HUDEP-2 (cell line): ENCODE measurements at regions not wholly inside any gene's neighbourhood (a gene's known extent, or its start where the extent isn't known, plus 50 kb on each side); places are given as distances from the start of the nearest gene placed in this dataset.
"Not testable (repeated sequence)": the region's sequence is repeated elsewhere in the genome, so short reads cannot be mapped to it uniquely, and the experiment has no call there.

Source experiments
- DNase-seq, 76 experiments: peaks; one replicate each; lab custom pipeline; 2025; ENCODE audit not compliant: unreplicated experiment in 76 of 76; lab: John Stamatoyannopoulos, UW

DNA sequence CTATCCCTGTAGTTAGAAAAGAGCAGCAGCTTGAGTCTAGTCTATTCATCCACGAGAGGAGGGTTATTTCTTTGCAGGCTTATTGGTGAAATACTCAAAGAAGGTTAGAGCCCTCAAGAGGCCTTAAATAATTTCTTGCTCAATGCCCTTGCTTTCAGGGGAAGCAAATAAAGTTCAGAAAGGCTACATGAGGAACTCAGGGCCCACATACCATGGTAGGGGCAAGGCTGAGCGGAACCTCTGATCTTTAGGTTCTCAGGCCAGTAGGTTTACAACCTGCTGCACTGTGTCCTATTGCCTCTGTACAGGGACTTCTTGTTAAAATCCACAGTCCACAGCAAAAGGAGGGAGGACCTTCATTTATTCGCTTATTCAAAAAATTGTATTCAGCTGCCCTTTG is 101.7 kb downstream of the ADAMTS15 start:
- DNase-seq: no peak

DNA sequence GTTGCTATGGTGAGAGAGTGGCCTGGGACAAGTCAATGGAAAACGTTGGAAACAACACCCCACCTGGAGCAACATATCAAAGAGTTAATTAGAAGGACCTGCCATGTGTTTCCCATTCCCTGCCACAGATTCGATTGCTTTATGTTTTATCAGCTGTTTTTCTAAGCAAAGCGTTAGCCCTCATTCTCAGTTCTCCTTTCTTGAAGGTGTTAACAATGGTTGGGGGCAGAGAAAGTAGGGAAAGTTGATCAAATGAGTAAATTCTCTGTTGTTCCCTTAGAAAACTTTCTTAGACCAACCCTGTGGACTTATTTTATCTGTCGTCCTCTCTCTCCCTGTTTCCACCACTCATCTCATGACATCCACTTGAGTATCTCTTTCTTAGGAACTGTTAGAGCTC is 102.5 kb downstream of the ADAMTS15 start:
- no peak for DNase-seq

DNA sequence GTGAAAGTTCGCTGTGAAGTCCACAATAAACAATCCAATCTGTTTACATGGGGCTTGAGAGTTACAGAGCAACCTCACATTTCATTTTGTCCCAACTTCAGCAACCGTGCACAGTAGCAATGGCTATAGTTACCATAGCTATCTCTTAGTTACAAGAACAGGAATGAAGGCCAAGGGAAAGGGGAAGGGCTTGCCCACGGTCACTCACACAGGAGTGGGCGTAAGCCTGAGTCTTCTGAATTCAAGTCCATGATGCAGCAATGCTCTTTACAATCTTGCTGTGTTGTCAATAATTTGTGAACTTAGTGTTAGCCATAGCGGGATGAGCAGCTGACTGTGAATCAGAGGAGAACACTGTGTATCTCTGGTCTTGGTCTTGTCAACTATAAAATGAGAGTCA is 102.9 kb downstream of the ADAMTS15 start:
- DNase-seq: no peak

DNA sequence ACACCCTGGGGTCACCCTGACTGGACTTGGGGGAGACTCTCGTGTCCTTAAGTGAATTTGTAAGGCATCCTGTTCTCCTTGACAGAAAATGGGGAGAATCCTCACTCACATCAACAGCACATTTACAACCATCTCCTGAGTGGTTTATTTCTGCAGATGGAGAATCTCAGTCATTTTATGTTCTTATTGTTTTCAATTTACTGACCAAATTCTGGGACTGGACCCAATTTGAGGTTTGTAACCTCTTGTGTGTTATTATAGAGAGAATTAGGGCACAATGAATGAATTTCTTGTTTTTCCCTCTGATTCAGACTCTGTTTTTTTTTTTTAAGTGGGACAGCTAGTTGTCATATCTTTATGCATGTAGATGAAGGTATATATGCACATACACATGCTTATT is 104.9 kb downstream of the ADAMTS15 start:
- DNase-seq: no peak

DNA sequence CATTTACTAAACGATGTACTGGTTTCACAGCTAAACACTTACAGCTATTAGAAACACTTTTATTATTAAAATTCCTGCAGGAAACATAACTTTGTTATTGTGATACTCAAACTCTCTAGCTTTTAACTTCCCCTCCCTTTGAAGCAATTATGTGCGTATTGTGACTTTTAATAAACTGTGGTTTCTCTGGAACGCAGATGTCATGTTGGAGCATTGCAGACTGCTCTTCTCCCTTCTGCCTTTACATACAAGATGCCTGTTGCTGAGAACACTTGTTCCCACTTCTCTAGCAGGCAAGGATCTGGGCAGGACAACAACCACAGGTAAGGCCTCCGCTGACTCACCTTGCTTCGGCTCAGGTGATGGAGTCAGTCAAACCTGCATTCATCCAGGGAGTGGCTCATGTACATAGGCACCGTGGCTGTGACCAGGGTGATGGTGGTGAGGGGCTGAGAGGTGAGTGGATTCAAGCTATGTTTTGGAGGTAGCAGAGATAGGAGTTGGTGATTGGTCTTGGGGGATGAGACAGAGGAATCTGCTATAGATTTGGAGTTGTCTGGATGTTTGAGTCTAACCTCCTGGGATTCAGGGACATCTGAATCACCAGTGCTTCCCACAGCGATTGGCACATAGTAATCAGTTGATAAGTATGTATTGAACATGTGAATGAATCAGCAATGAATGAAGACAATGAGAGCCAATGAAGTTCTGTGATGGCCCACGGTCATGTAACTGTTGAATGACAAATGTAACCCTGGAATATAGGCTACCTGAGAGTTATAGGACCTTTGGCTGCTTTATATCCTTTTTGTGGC is 106.0 kb downstream of the ADAMTS15 start:
- DNase-seq: no peak

DNA sequence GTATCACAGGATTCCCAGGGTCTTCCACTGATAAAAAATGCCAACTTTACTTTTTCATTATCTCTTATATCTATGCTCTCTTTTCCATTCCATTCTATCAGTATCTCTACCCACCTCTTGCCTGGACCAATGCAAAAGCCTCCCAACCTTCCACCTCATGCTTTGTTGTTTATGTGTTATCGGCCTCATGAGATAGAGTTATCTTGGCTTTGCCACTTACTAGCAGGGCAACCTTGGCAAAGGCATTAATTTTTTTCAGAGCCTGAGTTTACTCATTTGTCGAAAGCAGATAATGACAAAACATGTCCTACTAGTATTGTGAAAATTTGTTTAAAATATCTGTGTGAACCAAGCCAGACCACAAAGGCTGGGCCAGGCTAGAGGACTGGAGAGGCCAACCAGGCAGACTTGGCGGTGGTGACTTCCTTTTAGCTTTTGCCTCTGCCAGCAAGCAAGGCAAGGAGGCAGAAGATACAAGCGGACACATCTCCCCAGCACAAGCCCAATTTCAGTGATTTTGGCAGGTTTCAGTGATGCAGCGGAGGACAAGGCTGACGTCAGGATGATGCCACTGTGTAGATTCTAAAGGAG is 106.9 kb downstream of the ADAMTS15 start:
- no peak for DNase-seq

DNA sequence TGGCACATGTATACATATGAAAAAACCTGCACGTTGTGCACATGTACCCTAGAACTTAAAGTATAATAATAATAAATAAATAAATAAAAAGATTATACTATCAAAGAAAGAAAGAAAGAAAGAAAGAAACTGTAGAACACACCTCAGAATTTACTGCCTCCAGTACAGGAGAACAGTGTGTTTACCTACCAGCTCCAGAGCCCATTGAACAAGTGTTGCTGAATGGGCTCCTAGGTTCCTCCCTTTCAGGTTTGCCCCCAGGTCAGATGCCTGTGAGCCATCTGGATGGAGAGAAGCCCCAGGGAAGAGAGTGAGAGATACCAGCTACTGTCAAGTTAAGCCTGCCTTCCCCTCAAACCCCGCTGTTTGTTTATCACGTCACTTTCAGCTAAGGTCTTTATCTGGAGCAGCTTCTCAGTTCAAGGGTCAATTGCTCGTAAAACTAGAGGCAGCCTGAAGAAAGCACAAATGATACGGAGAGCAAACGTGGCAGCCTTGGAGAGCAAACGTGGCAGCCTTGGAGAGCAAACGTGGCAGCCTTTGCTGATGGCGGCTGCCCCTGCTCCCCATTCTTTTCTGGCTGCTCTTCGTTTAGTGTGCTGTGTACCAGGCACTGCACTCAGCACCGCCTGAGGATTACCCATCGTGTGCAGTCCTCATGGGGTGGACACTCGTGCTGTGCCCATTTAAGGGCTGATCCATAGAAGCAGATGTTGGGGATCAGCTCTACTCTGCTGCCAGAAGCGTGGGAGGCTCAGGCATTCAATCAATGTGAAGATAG is 111.7 kb downstream of the ADAMTS15 start:
- DNase-seq: no peak

DNA sequence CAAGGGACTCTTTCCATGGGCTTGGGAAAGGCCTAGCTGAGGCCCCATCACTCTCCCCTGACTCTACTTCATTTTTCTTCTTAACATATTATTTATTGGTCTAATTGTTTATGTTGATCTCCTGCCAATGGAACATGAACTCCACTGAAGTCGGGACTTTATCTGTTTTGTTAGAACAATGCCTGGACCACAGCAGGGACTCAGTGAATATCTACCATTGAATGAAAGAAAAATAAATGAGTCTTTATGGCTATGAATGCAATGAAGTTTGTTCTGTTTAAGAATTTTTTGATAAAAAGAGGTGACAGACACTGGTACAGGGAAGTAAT is 112.3 kb downstream of the ADAMTS15 start:
- no peak for DNase-seq

DNA sequence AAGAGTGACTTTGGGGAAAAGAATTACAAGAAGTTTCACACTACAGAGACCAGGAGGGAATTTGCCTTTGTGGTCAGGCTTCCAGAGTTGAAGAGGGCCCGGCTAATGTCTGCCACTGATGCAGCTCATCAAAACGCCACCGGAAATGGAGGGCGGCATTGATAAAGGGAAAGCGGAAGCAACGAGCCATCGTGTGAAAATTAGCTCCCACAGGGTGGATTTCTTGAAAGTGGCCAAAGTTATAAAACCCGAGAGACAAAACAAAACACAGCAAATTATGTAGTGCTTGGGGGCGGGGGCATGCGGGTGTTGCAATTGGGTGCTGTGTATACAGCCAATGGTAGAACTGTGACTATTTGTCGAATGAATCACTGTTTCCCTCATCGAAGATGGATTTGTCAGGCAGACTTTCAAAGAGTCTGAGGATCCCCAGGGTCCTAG is 113.0 kb downstream of the ADAMTS15 start:
- no peak for DNase-seq

DNA sequence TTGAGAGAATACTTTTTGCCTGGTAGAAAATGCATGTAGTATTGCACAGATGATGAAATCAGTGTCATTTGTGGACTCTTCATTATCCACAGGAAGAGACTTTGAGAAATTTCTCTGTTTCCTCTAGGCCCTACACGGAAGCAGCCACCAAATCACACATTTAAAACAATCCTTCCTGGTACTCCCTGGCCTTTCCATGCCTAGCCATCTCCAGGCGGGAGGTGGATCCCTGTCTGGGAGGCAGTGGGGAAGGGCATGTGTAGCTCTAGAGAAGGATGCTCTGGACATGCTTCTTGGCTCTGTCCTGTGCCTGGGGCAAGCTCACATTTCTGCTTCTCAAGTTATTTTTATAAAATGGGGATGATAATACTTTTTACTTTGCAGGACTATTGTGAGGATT is 114.1 kb downstream of the ADAMTS15 start:
- peak in 1 of 76 experiments; percentile 0 for DNase-seq

DNA sequence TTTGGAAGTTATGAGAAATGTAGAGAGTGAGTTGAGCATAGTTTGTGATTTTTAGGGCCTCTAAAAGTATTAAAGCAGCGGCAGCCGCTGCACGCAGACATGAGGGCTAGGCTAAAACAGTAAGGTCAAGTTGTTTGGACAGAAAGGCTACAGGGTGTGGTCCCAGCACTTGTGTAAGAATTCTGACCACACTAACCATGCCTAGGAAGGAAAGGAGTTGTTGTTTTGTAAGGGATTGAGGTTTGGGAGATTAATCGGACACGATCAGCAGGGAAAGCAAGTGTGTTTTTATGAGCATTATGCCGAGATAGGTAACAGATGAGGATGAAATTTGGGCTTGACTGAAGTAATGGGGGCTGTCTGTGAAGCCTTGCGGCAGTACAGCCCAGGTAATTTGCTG is 117.9 kb downstream of the ADAMTS15 start:
- DNase-seq: not testable (repeated sequence)

DNA sequence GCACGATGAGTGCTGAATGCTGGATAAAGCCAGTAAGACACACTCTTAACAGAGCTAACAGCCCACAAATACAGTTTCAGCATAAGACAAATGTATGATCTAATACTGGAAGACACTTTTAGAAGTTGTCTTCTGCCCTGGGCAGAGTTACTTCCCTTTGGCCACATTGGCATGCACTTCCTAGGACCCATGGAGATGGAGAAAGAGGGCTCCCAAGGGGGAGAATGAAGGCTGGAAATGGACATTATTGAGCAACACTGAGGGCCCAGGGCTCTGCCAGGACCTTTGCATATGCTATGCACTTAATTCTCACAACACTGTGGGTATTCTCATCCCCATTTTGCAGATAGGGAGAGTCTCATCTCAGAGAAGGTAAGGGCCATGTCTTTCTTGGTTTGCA is 123.1 kb downstream of the ADAMTS15 start:
- no peak for DNase-seq

DNA sequence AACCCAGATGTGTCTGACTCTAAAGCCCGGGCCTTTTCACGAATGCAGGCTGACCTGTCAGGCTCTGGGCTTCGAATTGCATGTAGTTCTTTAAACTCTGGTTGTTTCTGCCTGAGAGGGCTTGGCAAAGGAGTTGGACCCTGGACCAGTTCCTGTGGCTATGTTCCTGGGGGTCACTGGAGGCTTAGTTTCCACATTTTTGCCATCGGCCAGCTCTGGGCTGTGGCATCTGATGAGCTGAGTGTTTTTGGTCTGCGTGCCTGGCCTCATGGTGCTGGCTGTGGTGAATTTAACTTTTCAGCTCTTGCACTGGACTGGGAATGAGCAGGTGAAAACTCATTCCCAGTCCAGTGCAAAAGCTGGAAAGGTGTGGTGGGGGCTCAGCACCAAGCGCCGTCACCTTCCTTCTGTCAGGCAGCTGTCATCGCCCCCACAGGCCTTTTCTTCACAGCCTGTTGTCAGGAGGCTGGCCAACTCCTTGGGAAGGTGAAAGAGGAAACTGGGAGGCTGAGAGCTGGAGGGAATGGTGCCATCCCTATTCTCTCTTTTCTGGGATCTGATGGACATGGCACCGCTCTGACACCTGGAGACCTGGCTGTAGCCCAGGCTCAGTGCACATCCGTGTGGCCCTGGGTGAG is 123.6 kb downstream of the ADAMTS15 start:
- no peak for DNase-seq

DNA sequence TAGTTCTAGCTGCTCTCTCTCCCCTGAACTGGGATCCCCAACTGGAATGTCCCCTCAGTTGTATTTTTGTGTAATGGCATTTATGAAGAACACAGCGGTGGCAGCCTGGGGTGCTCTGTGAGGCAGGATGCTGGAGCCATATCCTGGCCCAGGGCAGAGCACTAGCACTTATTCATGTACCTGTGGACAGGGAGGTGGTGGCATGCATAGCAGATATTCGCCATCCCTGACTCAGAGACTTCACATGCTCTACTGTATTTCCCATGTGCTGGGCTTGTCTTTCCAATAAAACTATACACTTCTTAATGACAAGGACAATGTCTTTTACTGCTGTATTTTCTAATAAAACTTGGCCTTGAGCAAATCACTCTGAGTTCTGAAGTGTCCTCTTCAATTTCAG is 125.3 kb downstream of the ADAMTS15 start:
- no peak for DNase-seq

DNA sequence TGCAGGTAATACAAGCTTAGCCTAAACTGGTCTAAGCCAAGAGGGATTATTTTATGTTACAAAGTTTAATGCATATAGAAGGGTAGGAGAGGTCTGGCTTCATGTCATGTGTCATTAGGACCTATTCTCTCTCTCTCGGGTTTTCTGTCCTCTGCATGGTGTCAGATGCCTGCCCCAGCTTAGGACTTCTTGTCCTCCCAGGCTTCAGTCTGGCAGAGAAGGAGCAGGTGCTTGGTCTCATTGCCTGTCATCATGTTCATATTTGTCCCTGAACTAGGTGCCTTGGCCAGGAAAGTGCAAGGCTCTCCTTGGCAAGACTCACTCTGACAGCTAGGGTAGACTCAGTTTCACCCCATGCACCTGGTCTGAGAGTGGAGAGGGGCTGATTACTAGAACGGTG is 126.3 kb downstream of the ADAMTS15 start:
- no peak for DNase-seq

DNA sequence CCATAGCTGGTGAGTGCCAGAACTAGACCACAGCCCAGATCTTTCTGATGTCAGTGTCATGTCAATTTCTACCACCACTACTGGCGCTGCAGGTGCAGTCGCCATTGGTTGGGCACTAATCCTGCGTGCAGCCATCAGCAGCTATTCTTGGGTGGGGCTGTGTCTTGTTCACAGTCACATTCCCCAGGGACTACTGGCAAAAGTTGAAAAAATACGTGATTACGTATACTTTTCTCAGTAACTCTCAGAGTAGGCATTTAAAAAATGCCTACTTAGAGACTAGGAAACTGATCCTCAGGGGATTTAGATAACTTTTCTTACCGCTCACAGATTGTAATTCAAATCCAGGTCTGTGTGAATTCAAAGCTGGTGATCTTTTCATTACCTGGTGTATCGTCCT is 127.7 kb downstream of the ADAMTS15 start:
- no peak for DNase-seq

DNA sequence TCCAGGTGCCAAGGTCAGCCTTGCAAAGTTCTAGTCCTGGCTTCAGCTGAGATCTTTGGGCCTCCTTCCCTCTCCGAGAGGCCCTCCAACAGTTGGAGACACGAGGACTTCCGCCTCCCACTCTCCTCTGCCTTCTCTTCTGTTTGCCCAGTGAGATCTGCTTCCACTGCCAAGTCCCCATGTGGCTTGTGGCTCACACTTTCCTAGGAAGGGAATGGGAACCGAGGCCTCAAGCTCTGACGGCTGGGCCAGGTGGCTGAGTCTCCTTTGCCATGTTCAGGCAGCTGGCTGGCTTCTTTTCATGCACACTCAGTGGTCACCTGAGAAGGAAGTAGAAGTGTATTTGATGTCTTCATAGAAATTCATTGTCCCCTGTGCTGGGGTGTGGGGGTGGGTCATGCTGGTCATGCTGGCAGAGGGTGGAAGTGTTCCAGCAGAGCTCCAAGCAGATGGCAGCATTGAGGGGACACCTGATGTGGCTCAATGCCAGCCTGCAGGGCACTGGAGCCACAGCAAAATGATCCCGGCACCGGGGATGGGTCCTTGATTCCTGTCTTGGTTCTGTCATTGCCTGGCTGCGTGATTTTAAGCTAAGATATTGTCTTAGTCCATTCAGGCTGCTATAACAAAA is 130.4 kb downstream of the ADAMTS15 start:
- DNase-seq: no peak

DNA sequence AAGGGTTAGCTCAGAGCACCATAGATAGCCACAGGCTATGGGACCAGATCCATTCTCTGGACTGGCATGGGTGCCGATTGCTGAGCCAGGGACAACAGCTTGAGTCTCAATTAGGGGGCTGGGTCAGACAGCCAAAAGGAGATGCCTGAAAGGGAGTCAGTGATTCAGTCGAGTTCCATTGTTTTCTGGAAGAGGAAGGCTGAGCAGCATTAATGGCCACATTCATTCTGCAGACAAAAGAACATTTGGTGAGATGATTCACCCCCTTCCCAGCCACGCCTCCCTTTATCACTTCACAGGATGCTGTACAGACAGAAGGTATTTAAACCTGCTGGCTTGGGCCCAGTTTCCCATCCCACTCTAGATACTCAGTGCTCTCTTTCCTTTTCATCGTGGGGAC is 131.9 kb downstream of the ADAMTS15 start:
- no peak for DNase-seq

DNA sequence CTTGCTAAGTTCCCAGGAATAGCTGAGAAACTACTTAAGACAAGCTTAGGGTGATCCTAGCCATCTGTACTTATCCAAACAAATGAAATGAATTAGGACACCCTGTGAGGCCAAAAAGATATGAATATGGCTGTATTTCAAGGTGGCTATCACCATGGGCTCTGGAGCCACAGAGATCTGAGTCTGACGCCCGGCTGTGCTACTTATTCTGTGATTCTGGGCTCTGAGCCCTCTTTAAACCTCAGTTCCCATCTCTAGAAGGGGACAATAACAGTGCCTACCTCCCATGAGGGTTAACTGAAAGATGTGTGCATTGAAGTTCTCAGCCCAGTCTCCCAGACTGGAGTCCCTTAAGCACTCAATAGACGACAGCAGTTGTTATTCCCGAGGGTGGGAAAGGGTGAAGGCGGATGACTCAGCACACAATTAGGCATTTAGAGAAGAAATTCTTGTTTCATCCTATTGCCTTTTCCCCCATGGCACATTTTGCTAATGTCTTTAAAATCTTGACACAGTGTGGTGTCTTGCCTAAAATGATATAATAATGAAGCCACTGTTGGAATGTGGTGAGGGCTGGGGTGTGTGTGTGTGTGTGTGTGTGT is 132.5 kb downstream of the ADAMTS15 start:
- DNase-seq: no peak

DNA sequence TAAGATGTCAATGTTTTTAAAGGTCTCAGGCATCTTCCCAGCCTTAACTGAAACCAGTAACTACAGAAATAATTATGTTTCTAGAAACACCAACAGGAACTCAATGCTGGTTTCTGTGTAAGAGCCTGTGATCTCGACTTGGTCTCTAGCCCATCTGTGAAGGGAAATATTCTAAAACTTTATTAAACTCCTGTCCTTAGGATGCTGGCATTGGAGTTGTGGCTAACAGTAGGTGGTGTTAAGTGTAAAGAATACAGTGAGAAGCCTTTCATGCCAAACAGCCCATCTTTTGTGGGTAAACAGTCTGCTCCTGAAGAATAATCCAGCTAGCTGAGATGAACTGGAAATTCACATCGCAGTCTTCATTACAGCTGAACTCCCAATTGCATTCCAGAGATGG is 133.2 kb downstream of the ADAMTS15 start:
- DNase-seq: no peak

DNA sequence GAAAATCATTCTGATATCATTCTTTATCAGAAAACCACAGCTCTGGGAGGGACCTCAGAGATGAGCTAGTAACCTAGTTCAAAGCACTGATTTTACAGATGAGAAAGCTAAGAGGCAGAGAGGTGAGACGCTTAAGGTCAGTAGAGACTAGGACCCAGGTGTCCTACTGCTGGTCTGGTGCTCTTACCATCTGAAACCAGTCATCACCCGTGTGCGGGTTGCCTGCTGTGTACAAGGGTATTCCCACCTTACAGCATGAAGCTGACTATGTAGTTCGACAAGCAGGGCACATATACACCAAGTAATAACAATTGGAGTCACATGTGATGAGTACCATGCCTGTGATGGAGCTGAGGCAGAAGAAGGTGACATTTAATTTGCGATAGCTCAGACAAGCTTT is 133.7 kb downstream of the ADAMTS15 start:
- no peak for DNase-seq
